ENCODE measurements at regions not wholly inside any gene's neighbourhood (a gene's known extent, or its start where the extent isn't known, plus 50 kb on each side); places are given as distances from the start of the nearest gene placed in this dataset.

GRCh38 chr6:169313347-169314010, 59.8 kb upstream of the THBS2 start:
- H3K27me3 Mint-ChIP-seq, result no peaks in the 10 kb centered on the region
- H3K4me3 Mint-ChIP-seq (ENCODE audit: low read depth), result no peak overlapping the region
- H3K9me3 Mint-ChIP-seq (ENCODE audit: low read depth), result no peaks in the 10 kb centered on the region
- no peak for DNase-seq (ENCODE audit: low spot score, unreplicated experiment)
- no peak overlapping the region for H3K27ac Mint-ChIP-seq
- TF ChIP-seq, protein P1, sequence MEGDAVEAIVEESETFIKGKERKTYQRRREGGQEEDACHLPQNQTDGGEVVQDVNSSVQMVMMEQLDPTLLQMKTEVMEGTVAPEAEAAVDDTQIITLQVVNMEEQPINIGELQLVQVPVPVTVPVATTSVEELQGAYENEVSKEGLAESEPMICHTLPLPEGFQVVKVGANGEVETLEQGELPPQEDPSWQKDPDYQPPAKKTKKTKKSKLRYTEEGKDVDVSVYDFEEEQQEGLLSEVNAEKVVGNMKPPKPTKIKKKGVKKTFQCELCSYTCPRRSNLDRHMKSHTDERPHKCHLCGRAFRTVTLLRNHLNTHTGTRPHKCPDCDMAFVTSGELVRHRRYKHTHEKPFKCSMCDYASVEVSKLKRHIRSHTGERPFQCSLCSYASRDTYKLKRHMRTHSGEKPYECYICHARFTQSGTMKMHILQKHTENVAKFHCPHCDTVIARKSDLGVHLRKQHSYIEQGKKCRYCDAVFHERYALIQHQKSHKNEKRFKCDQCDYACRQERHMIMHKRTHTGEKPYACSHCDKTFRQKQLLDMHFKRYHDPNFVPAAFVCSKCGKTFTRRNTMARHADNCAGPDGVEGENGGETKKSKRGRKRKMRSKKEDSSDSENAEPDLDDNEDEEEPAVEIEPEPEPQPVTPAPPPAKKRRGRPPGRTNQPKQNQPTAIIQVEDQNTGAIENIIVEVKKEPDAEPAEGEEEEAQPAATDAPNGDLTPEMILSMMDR (IDR thresholded peaks at IDR 0.05; ENCODE audit: unreplicated experiment), result no peak
- no peaks in the 10 kb centered on the region for H3K4me1 Mint-ChIP-seq (ENCODE audit: low read depth)
- H3K36me3 Mint-ChIP-seq (ENCODE audit: insufficient read depth), result no peaks in the 10 kb centered on the region

GRCh38 chr6:169312658-169313346, 59.2 kb upstream of the THBS2 start:
- Mint-ChIP-seq H3K9me3 (ENCODE audit: low read depth) (no peaks in the 10 kb centered on the region), H3K4me1 (ENCODE audit: low read depth) (no peaks in the 10 kb centered on the region), H3K36me3 (ENCODE audit: insufficient read depth) (no peaks in the 10 kb centered on the region), H3K27me3 (no peaks in the 10 kb centered on the region), H3K4me3 (ENCODE audit: low read depth) (no peak overlapping the region), H3K27ac (no peak overlapping the region)
- TF ChIP-seq, protein P1 (IDR thresholded peaks at IDR 0.05; ENCODE audit: unreplicated experiment), result no peak
- no peak for DNase-seq (ENCODE audit: low spot score, unreplicated experiment)

GRCh38 chr6:169310983-169311382, 57.3 kb upstream of the THBS2 start:
- DNase-seq (ENCODE audit: low spot score, unreplicated experiment), result no peak
- Mint-ChIP-seq H3K36me3 (ENCODE audit: insufficient read depth) (no peaks in the 10 kb centered on the region), H3K27ac (no peak overlapping the region), H3K4me1 (ENCODE audit: low read depth) (no peaks in the 10 kb centered on the region), H3K4me3 (ENCODE audit: low read depth) (no peak overlapping the region), H3K9me3 (ENCODE audit: low read depth) (peaks cover 4% of the 10 kb centered on the region), H3K27me3 (no peaks in the 10 kb centered on the region)
- TF ChIP-seq, protein P1 (IDR thresholded peaks at IDR 0.05; ENCODE audit: unreplicated experiment), result no peak
